ENCODE measurements at regions not wholly inside any gene's neighbourhood (a gene's known extent, or its start where the extent isn't known, plus 50 kb on each side); places are given as distances from the start of the nearest gene placed in this dataset.

GRCh38 chr5:87170799-87171198 lies 96.9 kb upstream of the RASA1 start:
- TF ChIP-seq, protein P1, sequence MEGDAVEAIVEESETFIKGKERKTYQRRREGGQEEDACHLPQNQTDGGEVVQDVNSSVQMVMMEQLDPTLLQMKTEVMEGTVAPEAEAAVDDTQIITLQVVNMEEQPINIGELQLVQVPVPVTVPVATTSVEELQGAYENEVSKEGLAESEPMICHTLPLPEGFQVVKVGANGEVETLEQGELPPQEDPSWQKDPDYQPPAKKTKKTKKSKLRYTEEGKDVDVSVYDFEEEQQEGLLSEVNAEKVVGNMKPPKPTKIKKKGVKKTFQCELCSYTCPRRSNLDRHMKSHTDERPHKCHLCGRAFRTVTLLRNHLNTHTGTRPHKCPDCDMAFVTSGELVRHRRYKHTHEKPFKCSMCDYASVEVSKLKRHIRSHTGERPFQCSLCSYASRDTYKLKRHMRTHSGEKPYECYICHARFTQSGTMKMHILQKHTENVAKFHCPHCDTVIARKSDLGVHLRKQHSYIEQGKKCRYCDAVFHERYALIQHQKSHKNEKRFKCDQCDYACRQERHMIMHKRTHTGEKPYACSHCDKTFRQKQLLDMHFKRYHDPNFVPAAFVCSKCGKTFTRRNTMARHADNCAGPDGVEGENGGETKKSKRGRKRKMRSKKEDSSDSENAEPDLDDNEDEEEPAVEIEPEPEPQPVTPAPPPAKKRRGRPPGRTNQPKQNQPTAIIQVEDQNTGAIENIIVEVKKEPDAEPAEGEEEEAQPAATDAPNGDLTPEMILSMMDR (IDR thresholded peaks at IDR 0.05; ENCODE audit: low read depth, low read length, missing control alignments) = no peak
- DNase-seq (ENCODE audit: low read depth) = no peak
- no peak overlapping the region for H3K4me3 ChIP-seq (ENCODE audit: low read depth, low read length)
- in situ Hi-C loops (cut with HindIII; ENCODE audit: low sequenced_read_pairs) = no loop called here

DNA sequence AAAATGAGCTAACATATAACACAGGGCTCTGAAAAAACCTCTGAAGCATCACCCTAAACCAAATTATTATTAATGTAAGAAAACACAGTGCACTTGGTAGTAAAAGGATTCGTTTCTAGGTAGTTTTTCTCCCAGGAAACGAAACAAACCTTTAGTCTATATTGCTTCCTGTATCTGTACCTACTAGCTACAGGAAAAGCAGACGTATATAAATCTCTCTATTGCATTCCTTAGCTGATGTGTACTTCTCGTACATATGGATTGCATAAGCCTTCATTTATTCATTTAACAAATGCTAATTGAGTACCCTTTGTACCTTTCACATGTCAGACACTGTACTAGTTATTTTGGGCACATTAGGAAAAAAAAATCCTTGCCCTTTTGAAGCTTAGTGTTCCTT lies 85.0 kb upstream of the RASA1 start:
- H3K4me3 ChIP-seq (ENCODE audit: low read depth, low read length) = no peak overlapping the region
- no peak for DNase-seq (ENCODE audit: low read depth)
- TF ChIP-seq, protein P1 (IDR thresholded peaks at IDR 0.05; ENCODE audit: low read depth, low read length, missing control alignments) = no peak
- in situ Hi-C loops (cut with HindIII; ENCODE audit: low sequenced_read_pairs) = no loop called here

- H3K4me3 ChIP-seq (ENCODE audit: low read depth, low read length) = no peak overlapping the region
- TF ChIP-seq, protein P1 (IDR thresholded peaks at IDR 0.05; ENCODE audit: low read depth, low read length, missing control alignments) = no peak
- DNase-seq (ENCODE audit: low read depth) = no peak
- in situ Hi-C loops (cut with HindIII; ENCODE audit: low sequenced_read_pairs) = no loop called here
Measured at GRCh38 chr5:87183896-87184295, 83.8 kb upstream of the RASA1 start.

- H3K4me3 ChIP-seq (ENCODE audit: low read depth, low read length) = no peak overlapping the region
- in situ Hi-C loops (cut with HindIII; ENCODE audit: low sequenced_read_pairs) = no loop called here
- TF ChIP-seq, protein P1 (IDR thresholded peaks at IDR 0.05; ENCODE audit: low read depth, low read length, missing control alignments) = no peak
- DNase-seq (ENCODE audit: low read depth) = no peak
Measured at GRCh38 chr5:87184605-87185004, 83.1 kb upstream of the RASA1 start.

DNA sequence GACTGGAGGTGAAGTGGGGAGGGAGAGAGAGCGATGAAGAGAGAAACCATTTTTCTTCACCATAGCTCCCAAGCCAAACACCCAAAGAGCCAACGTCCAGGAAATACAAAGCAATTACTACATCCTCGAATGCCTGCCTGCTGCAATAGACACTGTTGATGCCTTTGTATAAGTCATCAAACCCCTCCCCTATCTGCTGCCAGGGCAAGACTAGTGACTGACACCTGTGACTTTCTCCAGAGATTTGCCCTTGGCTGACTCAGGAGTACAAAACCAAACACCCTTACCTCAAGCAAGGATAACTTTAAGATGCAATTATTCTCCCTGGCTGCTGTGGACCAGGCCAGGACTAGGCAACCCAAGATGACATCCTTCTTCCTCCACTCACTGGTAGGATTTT lies 81.8 kb upstream of the RASA1 start:
- TF ChIP-seq, protein P1 (IDR thresholded peaks at IDR 0.05; ENCODE audit: low read depth, low read length, missing control alignments) = no peak
- in situ Hi-C loops (cut with HindIII; ENCODE audit: low sequenced_read_pairs) = no loop called here
- DNase-seq (ENCODE audit: low read depth) = no peak
- H3K4me3 ChIP-seq (ENCODE audit: low read depth, low read length) = no peak overlapping the region

GRCh38 chr5:87188391-87188790 lies 79.3 kb upstream of the RASA1 start:
- no peak for DNase-seq (ENCODE audit: low read depth)
- H3K4me3 ChIP-seq (ENCODE audit: low read depth, low read length) = no peak overlapping the region
- TF ChIP-seq, protein P1 (IDR thresholded peaks at IDR 0.05; ENCODE audit: low read depth, low read length, missing control alignments) = no peak
- in situ Hi-C loops (cut with HindIII; ENCODE audit: low sequenced_read_pairs) = no loop called here

- no peak for DNase-seq (ENCODE audit: low read depth)
- no peak overlapping the region for H3K4me3 ChIP-seq (ENCODE audit: low read depth, low read length)
- TF ChIP-seq, protein P1 (IDR thresholded peaks at IDR 0.05; ENCODE audit: low read depth, low read length, missing control alignments) = no peak
- in situ Hi-C loops (cut with HindIII; ENCODE audit: low sequenced_read_pairs) = no loop called here
Measured at GRCh38 chr5:87190041-87190440, 77.6 kb upstream of the RASA1 start.

All from astrocyte of the cerebellum (primary cell).